ENCODE measurements at regions not wholly inside any gene's neighbourhood (a gene's known extent, or its start where the extent isn't known, plus 50 kb on each side); places are given as distances from the start of the nearest gene placed in this dataset.

GRCh38 chr11:27773884-27774283 is 73.6 kb upstream of the BDNF start:
- Histone ChIP-seq H3K79me2 (replicated peaks; ENCODE audit: insufficient read depth) (no peaks in the 10 kb centered on the region), H3K9me2 (ENCODE audit: insufficient read depth) (peaks cover 7% of the 10 kb centered on the region; the same call in 1 of the 2 replicates), H3F3A (replicated peaks; ENCODE audit: low read depth) (no peaks in the 10 kb centered on the region), H3K27ac (ENCODE audit: low read depth) (no peak overlapping the region), H4K20me1 (replicated peaks; ENCODE audit: insufficient read depth) (no peaks in the 10 kb centered on the region), H3K36me3 (ENCODE audit: insufficient read depth) (no peaks in the 10 kb centered on the region), H3K4me3 (no peak overlapping the region), H3K27me3 (ENCODE audit: insufficient read depth) (no peaks in the 10 kb centered on the region), H3K4me2 (no peak overlapping the region), H2AFZ (peak overlapping the region; percentile 43; the same call in 1 of the 2 replicates), H3K4me1 (ENCODE audit: insufficient read depth) (no peaks in the 10 kb centered on the region)
- Mint-ChIP-seq H3K4me3 (no peak overlapping the region), H3K4me1 (no peaks in the 10 kb centered on the region), H3K27ac (no peak overlapping the region), H3K36me3 (ENCODE audit: low read depth) (no peaks in the 10 kb centered on the region), H3K9me3 (no peaks in the 10 kb centered on the region), H3K27me3 (ENCODE audit: insufficient read depth, low read depth, poor library complexity) (peaks cover 6% of the 10 kb centered on the region)
- no peak for ATAC-seq
- TF ChIP-seq CREB1 (CRISPR knock-in tag; IDR thresholded peaks at IDR 0.05; ENCODE audit: low read depth) = no peak
- TF ChIP-seq CTCF (conservative IDR thresholded peaks at IDR 0.05; ENCODE audit: low read depth in 2 of 2) = no peak
- no peak for TF ChIP-seq STAT1 (IDR thresholded peaks at IDR 0.05; ENCODE audit: unreplicated experiment)
- TF ChIP-seq ZNF331 (CRISPR knock-in tag; IDR thresholded peaks at IDR 0.05; ENCODE audit: low read depth) = no peak
- TF ChIP-seq ZNF114 (CRISPR knock-in tag; IDR thresholded peaks at IDR 0.05) = no peak
- no peak for TF ChIP-seq REST (IDR thresholded peaks at IDR 0.05; ENCODE audit: unreplicated experiment)
- TF ChIP-seq NANOG (IDR thresholded peaks at IDR 0.05; ENCODE audit: borderline replicate concordance) = no peak
- TF ChIP-seq POLR2AphosphoS5 (IDR thresholded peaks at IDR 0.05; ENCODE audit: low read depth) = no peak
- TF ChIP-seq JUNB (IDR thresholded peaks at IDR 0.05; ENCODE audit: unreplicated experiment) = no peak
- TF ChIP-seq EZH2phosphoT487 (IDR thresholded peaks at IDR 0.05; ENCODE audit: unreplicated experiment) = no peak
- no peak for TF ChIP-seq ZNF462 (CRISPR knock-in tag; IDR thresholded peaks at IDR 0.05)
- no peak for TF ChIP-seq EZH2 (IDR thresholded peaks at IDR 0.05; ENCODE audit: low read depth, unreplicated experiment)
- TF ChIP-seq ETS1 (IDR thresholded peaks at IDR 0.05) = no peak
- no peak for DNase-seq (ENCODE audit: low spot score)
